ENCODE measurements at regions not wholly inside any gene's neighbourhood (a gene's known extent, or its start where the extent isn't known, plus 50 kb on each side); places are given as distances from the start of the nearest gene placed in this dataset.
"Not testable (repeated sequence)": the region's sequence is repeated elsewhere in the genome, so short reads cannot be mapped to it uniquely, and the experiment has no call there.

GRCh38 chr10:4181621-4182049, 396.6 kb upstream of the KLF6 start:
- DNase-seq = no peak

GRCh38 chr10:4181081-4181480, 396.1 kb upstream of the KLF6 start:
- DNase-seq = no peak

GRCh38 chr10:4177791-4178190, 392.8 kb upstream of the KLF6 start:
- DNase-seq = no peak

- DNase-seq = no peak
These were observed 391.7 kb upstream of the KLF6 start for GRCh38 chr10:4176500-4177281.

- no peak for DNase-seq
These were observed 389.2 kb upstream of the KLF6 start for GRCh38 chr10:4174197-4174596.

- DNase-seq = no peak
These were observed 385.8 kb upstream of the KLF6 start for GRCh38 chr10:4170633-4171314.

- DNase-seq = no peak
These were observed 385.2 kb upstream of the KLF6 start for GRCh38 chr10:4170181-4170580.

- no peak for DNase-seq
These were observed 384.4 kb upstream of the KLF6 start for GRCh38 chr10:4169448-4169847.

GRCh38 chr10:4167216-4167615, 382.2 kb upstream of the KLF6 start:
- no peak for DNase-seq

GRCh38 chr10:4162571-4163286, 377.7 kb upstream of the KLF6 start:
- no peak for DNase-seq

GRCh38 chr10:4159173-4159572, 374.2 kb upstream of the KLF6 start:
- DNase-seq = no peak

GRCh38 chr10:4154191-4154715, 369.2 kb upstream of the KLF6 start:
- peak in 1 of 2 donors; percentile 42 for DNase-seq

- DNase-seq = no peak
These were observed 366.5 kb upstream of the KLF6 start for GRCh38 chr10:4151466-4151865.

- DNase-seq = no peak
These were observed 365.7 kb upstream of the KLF6 start for GRCh38 chr10:4150676-4151075.

- not testable (repeated sequence) for DNase-seq
These were observed 364.5 kb upstream of the KLF6 start for GRCh38 chr10:4149460-4149859.

GRCh38 chr10:4147245-4147644, 362.2 kb upstream of the KLF6 start:
- DNase-seq = no peak

GRCh38 chr10:4144817-4145216, 359.8 kb upstream of the KLF6 start:
- no peak for DNase-seq

GRCh38 chr10:4141471-4141870, 356.5 kb upstream of the KLF6 start:
- DNase-seq = no peak

- DNase-seq = no peak
These were observed 353.2 kb upstream of the KLF6 start for GRCh38 chr10:4138146-4138721.

- DNase-seq = no peak
These were observed 352.3 kb upstream of the KLF6 start for GRCh38 chr10:4137299-4137698.

GRCh38 chr10:4136121-4136520, 351.1 kb upstream of the KLF6 start:
- no peak for DNase-seq

- no peak for DNase-seq
These were observed 347.2 kb upstream of the KLF6 start for GRCh38 chr10:4132216-4132556.
